RWPE2 (cell line): ENCODE measurements at regions not wholly inside any gene's neighbourhood (a gene's known extent, or its start where the extent isn't known, plus 50 kb on each side); places are given as distances from the start of the nearest gene placed in this dataset.

Experiments
- ATAC-seq: fragments of 200-7000 bp; cut with Tn5 transposase; 3 replicates; pipeline ENCODE4 v1.9.1; 2021; ENCODE audit warnings: low read depth
- DNase-seq: peaks from one replicate; pipeline ENCODE4 v3.0.0-alpha.2; 2020; ENCODE audit warnings: low spot score
- H3K27ac ChIP-seq: fragments of 450-650 bp; 2 replicates; pipeline ENCODE4 v1.5.1; 2017; ENCODE audit warnings: mild to moderate bottlenecking; ENCODE audit not compliant: poor library complexity, severe bottlenecking
- H3K27me3 ChIP-seq: fragments of 250-450 bp; sonication (Bioruptor Pico); 2 replicates; pipeline ENCODE4 v1.5.1; 2021; ENCODE audit warnings: mild to moderate bottlenecking, moderate library complexity; ENCODE audit not compliant: insufficient read depth, poor library complexity, severe bottlenecking
- H3K36me3 ChIP-seq: fragments of 250-450 bp; sonication (Bioruptor Pico); 2 replicates; pipeline ENCODE4 v1.5.1; 2020; ENCODE audit warnings: low read depth, mild to moderate bottlenecking, moderate library complexity
- H3K4me1 ChIP-seq: fragments of 250-450 bp; sonication (Bioruptor Pico); 2 replicates; pipeline ENCODE4 v1.5.1; 2021; ENCODE audit warnings: mild to moderate bottlenecking, moderate library complexity; ENCODE audit not compliant: insufficient read depth, poor library complexity, severe bottlenecking
- H3K4me3 ChIP-seq: fragments of 250-450 bp; sonication (Bioruptor Pico); 2 replicates; pipeline ENCODE4 v1.5.1; 2021; ENCODE audit warnings: mild to moderate bottlenecking, moderate library complexity; ENCODE audit not compliant: severe bottlenecking
- H3K9me3 ChIP-seq: fragments of 250-450 bp; sonication (Bioruptor Pico); 2 replicates; pipeline ENCODE4 v1.5.1; 2021; ENCODE audit warnings: mild to moderate bottlenecking, moderate library complexity; ENCODE audit not compliant: severe bottlenecking
- CTCF ChIP-seq: fragments of 450-650 bp; IDR thresholded peaks from one replicate; pipeline ENCODE4 v1.5.1; 2017; ENCODE audit warnings: mild to moderate bottlenecking, moderate library complexity; ENCODE audit not compliant: poor library complexity, severe bottlenecking

GRCh38 chr2:104004821-104005220 lies 849.1 kb upstream of the POU3F3 start:
- ATAC-seq (no peak), DNase-seq (no peak)
- Histone ChIP-seq H3K27ac (no peak overlapping the region), H3K27me3 (no peaks in the 10 kb centered on the region), H3K4me1 (no peaks in the 10 kb centered on the region), H3K9me3 (no peaks in the 10 kb centered on the region), H3K4me3 (no peak overlapping the region), H3K36me3 (no peaks in the 10 kb centered on the region)
- TF ChIP-seq CTCF, result no peak

GRCh38 chr2:104016801-104017200 lies 837.1 kb upstream of the POU3F3 start:
- Histone ChIP-seq H3K27me3 (no peaks in the 10 kb centered on the region), H3K9me3 (no peaks in the 10 kb centered on the region), H3K36me3 (no peaks in the 10 kb centered on the region), H3K4me1 (no peaks in the 10 kb centered on the region), H3K4me3 (no peak overlapping the region), H3K27ac (no peak overlapping the region)
- no peak for TF ChIP-seq CTCF
- ATAC-seq (no peak), DNase-seq (no peak)

- no peaks in the 10 kb centered on the region for H3K27me3 ChIP-seq
- no peak for ATAC-seq
- H3K4me1 ChIP-seq, result no peaks in the 10 kb centered on the region
- no peaks in the 10 kb centered on the region for H3K36me3 ChIP-seq
- TF ChIP-seq CTCF, result no peak
- no peak overlapping the region for H3K4me3 ChIP-seq
- no peaks in the 10 kb centered on the region for H3K9me3 ChIP-seq
- no peak overlapping the region for H3K27ac ChIP-seq
- no peak for DNase-seq
Measured at GRCh38 chr2:104023306-104023705, 830.6 kb upstream of the POU3F3 start.

- Histone ChIP-seq H3K4me3 (no peak overlapping the region), H3K4me1 (no peaks in the 10 kb centered on the region), H3K27ac (no peak overlapping the region), H3K36me3 (no peaks in the 10 kb centered on the region), H3K9me3 (no peaks in the 10 kb centered on the region), H3K27me3 (no peaks in the 10 kb centered on the region)
- ATAC-seq (no peak), DNase-seq (no peak)
- TF ChIP-seq CTCF, result no peak
Measured at GRCh38 chr2:104023765-104024164, 830.1 kb upstream of the POU3F3 start.

- DNase-seq, result no peak
- no peak for TF ChIP-seq CTCF
- H3K4me3 ChIP-seq, result no peak overlapping the region
- H3K27ac ChIP-seq, result no peak overlapping the region
- H3K36me3 ChIP-seq, result no peaks in the 10 kb centered on the region
- ATAC-seq, result no peak
- H3K4me1 ChIP-seq, result no peaks in the 10 kb centered on the region
- no peaks in the 10 kb centered on the region for H3K9me3 ChIP-seq
- peaks cover 3% of the 10 kb centered on the region for H3K27me3 ChIP-seq
Measured at GRCh38 chr2:104025295-104025694, 828.6 kb upstream of the POU3F3 start.
